Stimulated activated CD4-positive, alpha-beta T cell treated with anti-CD3 and anti-CD28 coated beads, TNF-alpha, amount 100 ng/mL, for 24 hours (primary cell): ENCODE measurements at regions not wholly inside any gene's neighbourhood (a gene's known extent, or its start where the extent isn't known, plus 50 kb on each side); places are given as distances from the start of the nearest gene placed in this dataset.

Source experiments
- DNase-seq, 3 experiments: peaks; one replicate each; pipeline ENCODE4 v3.0.0-alpha.2; 2020; ENCODE audit warnings: low read depth in 3 of 3

DNA sequence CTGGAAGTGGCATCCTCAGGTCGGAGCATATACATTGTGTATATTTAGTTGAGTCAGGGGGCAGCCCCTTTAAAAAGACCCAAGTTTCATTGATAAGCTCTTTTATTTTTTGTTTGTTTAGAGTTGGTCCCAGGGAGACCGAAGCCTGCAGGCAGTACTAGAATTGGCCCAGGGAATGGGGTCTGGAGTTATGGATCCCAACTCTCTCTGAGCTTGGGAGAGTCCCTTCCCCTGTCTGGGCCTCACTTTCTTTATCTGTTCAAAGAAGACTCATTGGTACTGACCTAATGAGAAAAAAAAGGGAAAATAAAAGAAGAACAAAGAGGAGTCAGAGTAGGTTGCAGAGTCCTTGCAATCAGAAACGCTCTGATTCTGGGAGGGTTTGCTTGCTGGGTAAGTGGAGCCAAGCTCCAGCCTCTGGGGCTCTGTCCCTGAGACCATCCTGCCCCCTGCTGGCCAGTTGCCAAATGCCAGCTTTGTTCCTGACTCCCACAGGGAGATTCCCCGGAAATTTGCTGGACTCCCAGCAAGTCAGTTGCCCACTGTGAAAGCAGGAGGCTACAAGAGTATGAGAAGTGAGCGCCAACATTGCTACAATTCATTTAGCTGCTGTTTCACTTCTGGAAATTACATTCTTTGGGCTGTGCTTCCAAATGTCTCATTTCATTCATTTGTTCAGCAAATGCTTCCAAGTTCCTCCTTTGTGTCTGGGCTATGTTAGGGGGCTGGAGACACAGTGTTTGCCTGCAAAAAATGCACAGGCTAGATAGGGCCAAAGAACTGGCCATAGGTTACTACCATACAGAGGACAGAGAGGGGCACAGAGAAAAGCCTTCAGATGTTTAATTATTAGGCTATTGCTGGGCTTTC is 156.2 kb downstream of the MELK start:
- DNase-seq, result peak; percentile 42 to 71 (median 43)

DNA sequence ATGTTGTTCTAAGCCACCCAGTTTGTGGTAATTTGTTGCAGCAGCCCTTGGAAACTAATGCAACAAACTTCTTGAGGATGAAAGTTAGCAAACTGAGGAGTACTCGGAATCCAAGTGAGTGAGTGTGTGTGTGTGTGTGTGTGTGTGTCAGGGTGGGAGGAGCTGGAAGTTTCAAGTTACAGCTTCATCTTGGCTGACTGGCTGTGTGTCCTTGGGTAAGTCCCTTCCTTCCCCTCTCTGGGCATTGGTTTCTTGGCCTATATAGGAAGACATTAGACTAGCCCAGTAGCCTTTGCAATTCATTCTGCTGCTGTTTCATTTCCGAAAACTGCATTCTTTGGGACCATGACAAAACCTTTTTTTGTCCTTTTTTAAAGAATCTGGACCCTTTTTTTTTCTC is 157.2 kb downstream of the MELK start:
- DNase-seq, result no peak

DNA sequence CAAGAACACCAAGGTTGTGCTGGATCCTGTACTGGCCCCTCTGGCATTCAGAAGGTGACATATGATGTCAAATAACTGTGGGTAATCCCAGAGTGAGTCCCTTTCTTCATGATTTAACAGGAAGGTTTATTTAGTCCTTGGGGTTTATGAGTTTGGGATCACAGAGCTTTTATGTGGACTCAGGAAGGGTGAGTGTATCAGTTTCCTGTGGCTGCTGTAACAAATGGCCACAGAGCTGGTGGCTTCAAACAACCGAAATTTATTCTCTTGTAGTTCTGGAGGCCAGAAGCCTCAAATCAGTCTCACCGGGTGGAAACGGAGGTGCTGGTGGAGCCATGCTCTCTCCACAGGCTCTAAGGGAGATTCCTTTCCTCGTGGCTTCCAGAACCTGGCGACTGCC is 157.7 kb downstream of the MELK start:
- no peak for DNase-seq

DNA sequence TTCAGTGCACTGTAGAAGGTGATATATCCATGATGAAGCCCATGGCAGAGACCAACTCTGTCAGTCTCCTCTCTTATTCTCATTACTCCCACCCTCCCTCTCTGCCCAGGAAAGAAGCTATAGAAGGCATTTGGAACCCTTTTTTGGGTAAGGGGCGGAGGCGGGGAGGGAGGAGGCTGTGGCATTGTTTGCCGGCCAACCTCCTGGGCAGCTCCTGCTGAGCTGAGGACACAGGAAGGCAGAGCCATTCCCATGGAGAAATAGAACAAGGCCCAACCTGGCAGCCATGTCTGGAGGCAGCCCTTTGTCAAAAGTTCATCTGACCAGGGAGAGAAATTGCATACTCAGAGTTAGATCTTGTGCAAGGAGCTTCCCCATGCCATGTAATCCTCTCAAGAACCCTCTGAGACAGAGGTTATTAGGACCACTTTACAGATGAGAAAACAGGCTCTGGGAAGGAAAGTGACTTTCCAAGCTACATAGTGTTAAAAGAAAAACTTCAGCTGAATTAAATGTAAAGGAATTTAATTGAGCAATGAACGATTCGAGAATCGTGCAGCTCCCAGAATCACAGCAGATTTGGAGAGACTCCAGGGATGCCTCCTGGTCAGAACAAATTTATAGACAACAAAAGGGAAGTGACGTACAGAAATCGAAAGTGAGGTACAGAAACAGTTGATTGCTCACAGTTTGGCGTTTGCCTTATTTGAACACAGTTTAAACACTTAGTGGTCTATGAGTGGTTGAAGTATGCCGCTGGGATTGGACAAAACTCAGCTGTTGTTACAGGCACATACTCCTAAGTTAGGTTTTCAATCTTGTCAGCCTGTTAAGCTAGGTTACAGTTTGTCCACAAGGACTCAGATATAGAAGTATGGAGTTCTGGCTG is 158.6 kb downstream of the MELK start:
- DNase-seq, result no peak

DNA sequence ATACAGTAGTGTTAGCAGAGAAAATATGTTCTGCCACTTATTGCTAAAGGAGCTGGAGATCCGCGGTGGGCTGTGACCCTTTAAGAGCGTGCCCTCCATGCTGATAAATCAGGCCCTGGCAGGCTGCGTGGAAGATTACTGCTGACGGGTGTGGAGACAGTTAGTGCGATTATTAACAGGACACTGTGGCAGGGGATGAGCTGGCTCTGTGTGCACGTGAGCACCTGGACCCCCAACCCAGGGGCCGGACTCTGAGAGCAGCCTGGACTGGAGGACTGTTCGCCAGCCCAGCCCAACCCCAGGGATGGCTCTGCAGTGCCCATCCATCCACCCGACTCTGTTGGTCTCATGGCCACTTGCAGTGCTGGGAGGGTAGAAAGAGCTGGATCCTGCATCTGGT is 162.0 kb downstream of the MELK start:
- no peak for DNase-seq

DNA sequence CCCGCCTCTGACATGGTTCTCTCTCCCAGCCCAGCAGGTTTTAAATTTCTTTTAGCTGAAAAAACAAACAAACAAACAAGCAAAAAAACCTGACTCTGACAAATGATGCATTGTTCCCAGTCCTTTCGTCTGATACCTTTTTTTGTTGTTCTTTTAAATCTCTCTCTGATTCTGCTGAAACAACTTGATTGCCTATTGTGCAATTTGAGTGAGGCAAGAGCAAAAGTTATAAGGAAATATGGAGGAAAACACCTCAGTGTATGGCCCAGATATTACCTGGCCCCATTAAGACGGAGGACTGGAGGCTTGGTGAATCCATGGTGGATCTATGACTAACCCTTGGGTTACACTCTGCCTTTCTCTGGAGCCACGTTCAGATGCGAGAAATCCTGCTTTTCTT is 164.0 kb downstream of the MELK start:
- no peak for DNase-seq

DNA sequence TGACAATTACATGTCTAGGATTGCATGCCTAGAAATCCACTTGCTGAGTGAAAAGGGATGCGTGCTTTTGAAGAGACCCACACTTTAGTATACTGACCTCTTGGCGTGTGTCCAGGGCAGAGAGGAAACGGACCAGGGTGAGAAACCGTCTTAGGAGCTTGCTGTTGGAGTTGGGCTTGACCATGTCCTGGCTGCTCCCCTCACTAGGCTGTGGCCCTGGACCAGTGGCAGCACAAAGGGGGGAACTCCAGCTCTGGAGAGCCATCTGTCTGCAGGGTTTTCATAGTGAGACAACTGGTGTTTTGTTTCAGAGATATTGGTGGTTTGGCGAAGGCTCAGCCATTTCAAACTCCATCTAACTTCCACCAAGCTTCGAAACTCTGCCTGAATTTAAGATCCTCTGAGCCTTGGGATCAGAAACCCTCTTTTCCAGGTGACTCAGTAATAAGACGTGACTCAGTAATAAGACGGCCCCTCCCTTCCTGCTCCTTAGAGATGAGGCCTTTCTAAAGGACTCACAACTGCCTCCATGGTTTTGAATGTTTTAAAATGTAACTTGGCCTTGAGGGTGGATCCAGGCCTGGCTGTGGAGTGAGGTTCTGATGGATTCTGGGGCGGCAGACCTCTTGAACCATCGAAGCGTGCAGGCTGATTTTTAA is 165.8 kb downstream of the MELK start:
- DNase-seq, result no peak

DNA sequence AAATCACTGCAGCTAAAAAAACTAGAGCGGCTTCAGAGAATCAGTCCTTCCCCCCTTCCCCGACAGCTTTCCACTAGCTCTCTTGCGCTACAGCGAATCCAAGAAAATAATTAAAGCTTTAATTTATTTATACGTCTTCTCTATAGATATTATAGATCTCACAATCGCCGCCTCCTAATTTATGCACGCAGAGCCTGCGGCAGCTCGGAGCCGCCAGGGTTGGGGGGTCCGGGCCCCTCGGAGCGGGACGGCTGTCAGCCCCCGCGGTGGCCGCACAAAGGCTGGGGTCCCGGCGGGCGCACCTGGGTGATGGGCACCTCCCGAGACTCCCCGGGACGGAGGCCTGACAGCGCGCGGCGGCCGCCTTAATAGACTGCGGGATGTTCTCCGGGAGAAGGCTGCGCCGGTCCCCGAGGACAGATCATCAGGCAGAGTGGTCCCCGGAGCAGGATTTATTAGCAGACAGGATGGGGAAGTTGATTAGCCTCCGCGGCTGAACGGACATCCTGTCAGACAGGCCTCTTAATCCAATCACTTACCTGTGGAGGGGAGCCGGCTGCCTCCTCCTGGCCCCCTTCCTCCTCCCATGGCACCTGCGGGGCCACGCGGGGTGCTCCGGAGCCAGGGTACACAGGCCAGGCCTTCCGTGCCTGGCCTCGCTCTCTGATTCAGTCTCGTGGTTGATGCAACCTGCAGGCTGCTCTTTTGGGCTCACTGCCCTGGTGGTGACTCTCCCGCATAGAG is 166.8 kb downstream of the MELK start:
- DNase-seq, result no peak

DNA sequence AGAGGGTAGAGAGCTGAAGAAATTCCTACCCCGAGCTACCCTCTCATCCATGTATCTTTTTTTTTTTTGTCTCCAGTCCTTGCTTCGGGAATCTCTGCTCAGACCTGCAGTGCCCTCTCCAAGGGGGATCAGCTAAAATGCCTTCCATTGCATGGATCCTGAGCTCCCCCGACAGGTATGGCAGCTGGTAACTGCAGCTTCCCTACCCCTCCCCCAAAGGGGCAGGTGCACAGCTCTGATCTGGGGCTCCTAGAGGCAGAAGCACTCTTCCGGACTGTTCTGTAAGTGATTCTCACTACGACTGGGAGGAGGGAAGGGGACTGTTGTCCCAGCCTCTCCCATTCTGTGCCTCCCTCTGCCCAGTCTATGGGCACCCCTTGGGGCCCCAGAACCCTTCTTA is 169.6 kb downstream of the MELK start:
- no peak for DNase-seq

DNA sequence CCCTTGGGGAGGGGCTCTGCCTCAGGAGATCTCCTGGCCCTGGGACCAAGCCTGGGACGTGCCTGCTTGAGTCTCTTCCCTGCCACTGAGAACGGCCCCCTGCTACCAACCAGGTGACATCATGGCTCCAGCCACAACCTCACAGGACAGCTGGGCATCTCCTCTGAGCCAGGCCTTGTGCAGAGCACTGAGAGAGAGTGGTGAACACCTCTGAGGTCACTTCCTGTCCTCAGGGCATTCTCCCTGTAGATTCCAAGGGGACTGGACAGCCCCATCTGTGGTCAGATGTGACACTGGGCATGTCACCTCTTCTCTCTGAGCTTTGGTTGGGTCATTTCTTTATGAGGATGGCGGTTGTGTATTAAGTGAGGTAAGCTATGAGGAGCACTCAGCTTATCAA is 172.0 kb downstream of the MELK start:
- no peak for DNase-seq

DNA sequence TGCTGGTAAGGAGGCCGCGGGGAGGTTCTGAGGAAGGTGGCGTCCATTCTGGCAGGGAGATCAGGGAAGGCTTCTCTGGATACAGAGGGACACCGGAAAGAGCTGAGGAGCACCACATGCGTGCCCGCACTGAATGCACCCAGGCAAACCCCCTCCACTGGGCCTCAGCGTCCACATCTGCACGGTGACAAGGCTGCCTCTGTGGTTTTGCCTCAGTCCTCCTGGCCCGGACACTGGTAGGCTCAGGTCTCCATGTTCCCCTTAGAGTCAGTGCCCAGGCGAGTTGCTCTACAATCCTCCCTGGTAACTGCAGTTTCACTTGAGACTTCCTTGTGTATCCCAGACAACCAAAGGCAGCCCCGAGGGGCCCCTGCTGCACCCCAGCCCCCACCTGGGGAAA is 173.3 kb downstream of the MELK start:
- DNase-seq, result no peak

DNA sequence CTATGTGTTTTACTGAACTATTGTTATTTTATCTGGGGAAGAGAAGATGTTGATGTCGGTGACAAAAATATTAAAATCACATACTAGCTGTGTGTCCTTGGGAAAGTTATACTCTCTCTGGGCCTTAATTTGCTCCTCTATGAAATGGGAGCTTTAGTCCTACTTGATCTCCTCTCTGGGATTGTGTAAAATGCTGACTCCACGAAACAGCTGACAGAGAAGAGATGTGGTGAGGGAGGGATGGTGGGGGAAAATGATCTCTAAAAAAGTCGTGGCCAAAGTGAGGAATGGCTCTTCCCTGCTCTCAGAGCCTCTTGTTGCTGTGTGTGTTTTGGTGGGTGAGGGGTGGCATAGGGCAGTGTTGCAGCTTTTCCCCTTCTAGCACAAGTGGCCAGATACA is 173.7 kb downstream of the MELK start:
- DNase-seq, result no peak

DNA sequence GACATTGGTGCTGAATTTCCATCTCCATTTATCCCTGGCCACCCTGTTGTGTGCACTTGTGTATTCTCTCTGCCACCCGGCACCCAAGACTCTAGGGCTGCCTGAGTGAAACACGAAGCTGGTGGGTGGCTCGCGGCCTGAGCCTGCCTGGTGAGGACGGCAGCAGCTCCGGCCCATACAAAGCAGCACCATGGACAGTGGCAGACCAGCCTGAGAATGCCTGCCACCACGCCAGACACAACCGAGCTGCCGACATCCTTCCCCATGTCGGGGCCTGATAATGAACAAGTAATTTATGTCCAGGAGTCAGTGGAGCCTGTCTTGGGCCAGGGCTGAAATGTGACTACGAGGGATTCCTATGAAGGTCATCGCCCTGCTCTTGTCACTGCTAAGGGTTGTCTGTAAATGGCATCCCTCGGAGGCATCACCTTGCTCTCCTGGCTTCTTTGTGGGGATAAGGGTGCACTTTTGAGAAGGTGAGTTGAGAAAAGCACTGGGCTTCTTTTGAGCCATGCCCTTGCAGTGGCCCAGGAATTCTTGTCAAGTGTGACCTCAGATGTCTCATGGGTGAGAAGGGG is 175.7 kb downstream of the MELK start:
- DNase-seq, result peak in 1 of 3 experiments; percentile 16

DNA sequence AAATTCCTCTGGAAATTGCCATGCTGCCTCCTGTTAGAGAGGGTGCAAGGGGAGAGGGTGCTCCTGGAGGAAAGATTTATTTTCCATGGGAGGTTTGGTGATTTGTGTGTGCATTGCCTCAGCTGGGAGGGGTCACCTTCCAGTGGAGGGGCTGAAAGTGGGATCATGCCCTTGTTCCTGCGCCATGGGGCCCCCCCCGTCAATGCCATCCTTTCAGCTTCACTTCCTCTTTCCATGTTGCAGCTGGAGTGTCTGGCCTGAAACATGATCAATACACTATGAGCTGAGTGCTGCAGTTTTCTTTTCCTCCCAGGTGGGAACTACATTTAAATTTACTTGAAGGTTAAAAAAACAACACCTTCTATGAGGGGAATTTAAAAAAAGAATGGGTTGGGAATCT is 176.8 kb downstream of the MELK start:
- no peak for DNase-seq

DNA sequence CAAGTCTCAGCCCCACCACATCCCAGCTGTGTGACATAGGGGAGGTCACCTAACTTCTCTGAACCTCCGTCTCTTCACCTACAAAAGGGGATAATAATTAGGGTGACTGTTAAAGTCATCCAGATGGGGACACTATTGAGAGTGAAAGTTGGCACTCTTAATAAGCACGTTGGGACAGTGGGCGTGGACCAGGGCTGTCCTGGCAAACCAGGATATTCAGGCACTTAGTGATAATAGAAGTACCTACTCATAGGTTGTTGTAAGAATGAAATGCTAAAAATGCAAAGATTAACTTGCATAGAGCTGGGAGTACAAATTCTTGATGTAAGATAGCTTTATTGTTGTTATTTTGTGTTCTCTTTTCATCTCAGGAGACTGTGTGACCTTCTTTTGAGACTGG is 177.9 kb downstream of the MELK start:
- DNase-seq, result no peak

DNA sequence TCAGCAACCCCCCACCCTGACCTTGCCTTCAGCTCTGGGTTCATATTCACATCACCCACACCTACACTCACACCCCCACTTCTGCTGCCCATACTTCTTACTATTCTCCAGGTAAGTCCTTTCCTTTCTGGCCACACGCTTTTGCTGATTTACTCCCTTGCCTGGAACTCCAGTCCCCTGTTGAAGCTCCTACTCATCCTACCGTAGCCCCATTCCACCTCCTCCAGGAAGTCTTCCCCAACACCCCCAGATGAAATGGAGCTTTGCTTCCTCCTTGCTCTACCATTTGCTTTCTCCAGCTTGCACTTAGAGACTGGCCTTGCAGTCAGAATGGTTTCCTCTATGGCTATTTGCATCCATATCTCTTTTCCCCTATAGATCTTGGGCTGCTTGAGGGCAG is 182.3 kb downstream of the MELK start:
- DNase-seq, result no peak

DNA sequence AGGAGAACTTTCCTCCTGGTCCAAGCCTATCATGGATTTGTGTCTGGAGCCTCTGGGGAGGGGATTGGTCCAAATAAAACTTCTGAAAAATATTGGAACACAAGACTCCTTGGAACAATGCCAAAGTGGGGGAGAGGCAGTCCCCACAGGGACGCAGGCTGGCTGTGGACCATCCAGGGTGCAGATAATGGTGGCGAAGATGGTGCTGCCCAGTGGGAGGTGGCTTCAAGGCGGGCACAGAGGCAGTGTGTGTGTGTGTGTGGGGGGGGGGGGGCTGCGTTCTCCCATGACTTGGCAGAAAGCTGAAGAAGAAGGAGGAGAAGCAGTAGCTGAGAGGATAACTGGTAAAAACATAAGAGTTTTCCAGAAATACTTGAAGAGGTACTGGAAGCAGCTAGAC is 186.4 kb downstream of the MELK start:
- DNase-seq, result no peak

DNA sequence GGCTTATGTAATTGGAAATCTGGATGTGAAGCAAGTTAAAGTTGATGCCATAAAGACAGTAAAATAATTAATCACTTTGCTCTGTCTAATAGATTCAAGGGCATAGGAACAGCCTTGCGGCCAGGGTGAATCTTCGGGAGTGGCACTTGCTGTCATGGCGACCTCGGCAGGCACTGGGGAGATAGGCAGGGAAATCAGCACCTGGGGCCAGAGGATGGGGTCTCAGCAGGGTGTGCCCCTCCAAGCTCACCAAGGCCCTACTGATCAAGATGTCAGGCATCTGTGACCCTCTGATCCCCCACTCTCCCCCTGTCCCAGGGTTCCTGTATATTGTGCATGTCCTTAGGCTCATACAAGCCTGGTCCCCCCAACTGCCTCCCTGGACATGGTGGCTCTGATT is 187.3 kb downstream of the MELK start:
- DNase-seq, result no peak

DNA sequence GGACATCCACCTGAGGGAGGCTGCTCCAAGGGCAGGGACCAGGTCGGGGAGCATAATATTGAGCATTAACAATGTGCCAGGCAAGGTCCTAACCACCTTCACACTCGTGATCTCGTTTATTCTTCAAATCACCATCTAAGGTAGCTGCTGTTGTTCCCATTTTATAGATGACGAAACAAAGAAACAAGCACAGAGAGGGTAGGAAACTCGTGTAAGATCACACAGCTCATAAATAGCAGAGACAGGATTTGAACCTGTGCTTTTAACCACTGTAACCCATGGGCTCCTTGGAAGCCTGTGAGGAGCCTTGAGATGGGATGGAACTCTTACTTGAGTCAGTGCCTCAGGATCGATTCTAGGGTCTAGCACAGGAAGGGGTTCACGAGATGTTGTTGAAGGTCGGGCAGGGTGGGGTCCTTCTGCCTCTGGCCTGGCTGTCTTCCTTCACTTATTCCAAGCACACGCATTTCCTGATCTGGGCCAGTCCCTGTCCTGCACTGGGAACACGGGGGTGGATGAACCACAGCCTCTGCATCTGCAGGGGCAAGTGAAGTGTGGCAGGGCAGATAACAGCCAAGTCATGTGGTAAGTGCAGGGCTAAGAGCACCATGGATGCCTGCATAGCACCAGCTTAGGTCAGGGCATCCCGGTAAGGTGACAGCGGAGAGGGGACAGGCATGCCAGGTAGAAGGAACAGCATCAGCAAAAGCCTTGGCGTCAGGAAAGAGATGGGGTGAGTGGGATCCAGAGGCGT is 188.1 kb downstream of the MELK start:
- no peak for DNase-seq

DNA sequence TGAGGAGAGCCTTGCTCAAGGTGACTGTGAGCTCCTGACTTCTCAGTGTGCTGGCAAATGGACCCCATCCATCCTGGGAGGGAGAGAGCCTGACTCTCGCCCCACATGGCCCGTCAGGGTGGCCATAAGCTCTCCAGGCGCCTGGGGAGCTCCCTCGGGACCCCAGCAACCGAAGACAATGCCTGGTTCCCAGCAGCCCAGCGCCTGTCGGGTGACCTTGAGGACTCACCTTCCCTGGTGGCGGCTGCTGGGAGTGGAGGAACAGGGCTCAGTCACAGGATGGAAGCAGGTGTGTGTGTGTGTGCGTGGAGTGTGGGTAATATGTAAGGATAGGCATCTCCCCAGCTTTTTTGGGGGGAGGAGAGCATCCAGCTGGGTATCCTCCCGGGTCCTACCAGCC is 190.3 kb downstream of the MELK start:
- DNase-seq, result no peak

DNA sequence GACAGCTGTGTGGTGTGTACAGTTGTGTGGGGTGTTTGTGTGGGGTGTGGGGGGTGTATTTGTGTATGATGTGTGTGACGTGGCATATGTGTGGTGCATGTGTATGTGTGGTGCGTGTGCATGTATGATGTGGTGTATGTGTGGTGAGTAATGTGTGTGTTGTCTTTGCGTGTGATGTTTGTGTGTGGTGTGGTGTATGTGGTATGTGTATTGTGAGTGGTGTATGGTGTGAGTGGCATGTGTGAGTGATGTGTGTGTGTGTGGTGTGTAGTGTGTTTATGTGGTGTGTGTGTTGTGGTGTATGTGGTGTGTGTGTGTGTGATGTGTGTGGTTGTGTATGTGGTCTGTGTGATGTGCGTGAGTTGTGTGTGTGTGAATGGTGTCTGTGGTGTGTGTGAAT is 191.1 kb downstream of the MELK start:
- no peak for DNase-seq
